ENCODE measurements at regions not wholly inside any gene's neighbourhood (a gene's known extent, or its start where the extent isn't known, plus 50 kb on each side); places are given as distances from the start of the nearest gene placed in this dataset.

GRCh38 chr2:45119038-45119437, 109.8 kb upstream of the SIX2 start:
- Histone ChIP-seq H3K27ac (no peak overlapping the region), H3K36me3 (no peaks in the 10 kb centered on the region), H3K27me3 (no peaks in the 10 kb centered on the region), H3K4me3 (no peak overlapping the region), H3K4me1 (ENCODE audit: insufficient read depth) (no peaks in the 10 kb centered on the region), H3K9me3 (no peaks in the 10 kb centered on the region)
- WGBS, 3 donors: 94 to 97% (median 94%) methylated on average over 5 of the region's 5 CpGs
- intact Hi-C loops (cut with DNase I): no loop called here
- TF ChIP-seq POLR2A (IDR thresholded peaks at IDR 0.05) (no peak), CTCF (IDR thresholded peaks at IDR 0.05) (no peak), EP300 (IDR thresholded peaks at IDR 0.05) (no peak)
- no peak for DNase-seq

- Histone ChIP-seq H3K9me3 (no peaks in the 10 kb centered on the region), H3K4me1 (ENCODE audit: insufficient read depth) (no peaks in the 10 kb centered on the region), H3K4me3 (no peak overlapping the region), H3K27ac (no peak overlapping the region), H3K36me3 (no peaks in the 10 kb centered on the region), H3K27me3 (no peaks in the 10 kb centered on the region)
- WGBS, 3 donors: 56 to 68% (median 67%) methylated on average over 1 of the region's 1 CpG
- no peak for TF ChIP-seq POLR2A (IDR thresholded peaks at IDR 0.05)
- TF ChIP-seq EP300 (IDR thresholded peaks at IDR 0.05): no peak
- TF ChIP-seq CTCF (IDR thresholded peaks at IDR 0.05): no peak
- intact Hi-C loops (cut with DNase I): no loop called here
- DNase-seq: no peak
These were observed 108.1 kb upstream of the SIX2 start for GRCh38 chr2:45117383-45117782.

GRCh38 chr2:45115181-45115580, 105.9 kb upstream of the SIX2 start:
- no peaks in the 10 kb centered on the region for H3K4me1 ChIP-seq (ENCODE audit: insufficient read depth)
- intact Hi-C loops (cut with DNase I): no loop called here
- TF ChIP-seq EP300 (IDR thresholded peaks at IDR 0.05) (no peak), CTCF (IDR thresholded peaks at IDR 0.05) (no peak), POLR2A (IDR thresholded peaks at IDR 0.05) (no peak)
- WGBS, 3 donors: 24 to 43% (median 39%) methylated on average over 1 of the region's 1 CpG
- DNase-seq: no peak
- no peak overlapping the region for H3K27ac ChIP-seq
- no peaks in the 10 kb centered on the region for H3K36me3 ChIP-seq
- no peak overlapping the region for H3K4me3 ChIP-seq
- no peaks in the 10 kb centered on the region for H3K27me3 ChIP-seq
- no peaks in the 10 kb centered on the region for H3K9me3 ChIP-seq

- intact Hi-C loops (cut with DNase I): no loop called here
- DNase-seq: no peak
These were observed 105.1 kb upstream of the SIX2 start for GRCh38 chr2:45114221-45114955.

More at GRCh38 chr2:45114221-45114955, 105.1 kb upstream of the SIX2 start:
- no peaks in the 10 kb centered on the region for H3K4me1 ChIP-seq (ENCODE audit: insufficient read depth)
- no peaks in the 10 kb centered on the region for H3K36me3 ChIP-seq
- no peak overlapping the region for H3K27ac ChIP-seq
- TF ChIP-seq CTCF (IDR thresholded peaks at IDR 0.05) (no peak), POLR2A (IDR thresholded peaks at IDR 0.05) (no peak), EP300 (IDR thresholded peaks at IDR 0.05) (no peak)
- no peaks in the 10 kb centered on the region for H3K9me3 ChIP-seq
- H3K27me3 ChIP-seq: no peaks in the 10 kb centered on the region
- H3K4me3 ChIP-seq: no peak overlapping the region
- 78 to 84% (median 80%) methylated on average over 14 of the region's 14 CpGs for WGBS, 3 donors

All from ovary (tissue), 7 donors.